ENCODE measurements at regions not wholly inside any gene's neighbourhood (a gene's known extent, or its start where the extent isn't known, plus 50 kb on each side); places are given as distances from the start of the nearest gene placed in this dataset.

DNA sequence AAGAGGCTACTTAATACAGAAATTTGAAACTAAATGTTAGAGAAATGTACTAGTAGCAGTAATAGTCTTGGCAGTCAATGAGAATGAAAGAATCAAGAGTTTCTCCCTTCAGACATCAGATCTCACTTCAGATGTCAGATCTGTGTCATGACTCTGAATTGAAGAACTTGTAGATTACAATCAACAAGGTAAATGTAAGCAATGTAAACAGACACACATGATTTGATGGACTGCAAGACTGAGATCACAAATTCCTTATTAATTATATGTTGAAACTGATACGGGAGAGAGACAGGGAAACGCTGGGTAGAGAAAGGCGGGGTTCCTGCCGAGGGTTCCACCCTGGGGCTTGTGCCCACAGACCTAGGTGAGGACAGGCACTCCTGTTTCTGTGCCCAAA, 65.5 kb upstream of the HHIP start:
- Histone ChIP-seq H3K27me3 (replicated peaks in 1 of 4; ENCODE audit: control insufficient read depth in 3 of 4, extremely low read depth in 1 of 4, insufficient read depth in 3 of 4, low read length in 3 of 4) (no peaks in the 10 kb centered on the region), H3K18ac (ENCODE audit: extremely low read depth, low read length) (no peak overlapping the region), H4K5ac (ENCODE audit: insufficient read length, low read depth, low read length) (no peak overlapping the region), H4K8ac (ENCODE audit: extremely low read depth, insufficient read depth, low read length) (no peak overlapping the region), H2AK5ac (ENCODE audit: low read depth, low read length) (no peak overlapping the region), H2AFZ (ENCODE audit: low read length) (no peak overlapping the region), H3K9me3 (ENCODE audit: insufficient read depth in 2 of 2, low read depth in 1 of 2, low read length in 1 of 2) (no peaks in the 10 kb centered on the region), H2BK15ac (ENCODE audit: low read length) (no peak overlapping the region), H3K23ac (ENCODE audit: insufficient read length) (no peak overlapping the region), H3K14ac (ENCODE audit: insufficient read length) (no peak overlapping the region), H4K91ac (replicated peaks; ENCODE audit: insufficient read length, low read length) (no peak overlapping the region), H3K4me2 (ENCODE audit: insufficient read depth in 1 of 2, low read depth in 2 of 2, low read length in 2 of 2) (no peak overlapping the region), H2BK5ac (ENCODE audit: low read depth, low read length) (no peak overlapping the region), H3K79me1 (ENCODE audit: low read depth, low read length) (no peaks in the 10 kb centered on the region), H4K20me1 (replicated peaks in 1 of 2; ENCODE audit: control insufficient read depth in 1 of 2, insufficient read depth in 2 of 2, low read length in 2 of 2) (no peaks in the 10 kb centered on the region), H3K4ac (replicated peaks; ENCODE audit: insufficient read length, low read depth, low read length) (no peak overlapping the region), H2BK20ac (ENCODE audit: low read length) (no peak overlapping the region), H3K36me3 (ENCODE audit: control insufficient read depth in 2 of 4, insufficient read depth in 4 of 4, low read length in 3 of 4) (no peaks in the 10 kb centered on the region), H3K27ac (ENCODE audit: low read depth, low read length) (no peak overlapping the region), H3K56ac (replicated peaks; ENCODE audit: insufficient read length, low read depth, low read length) (no peak overlapping the region), H2BK12ac (ENCODE audit: low read depth, low read length) (no peak overlapping the region), H3K9ac (replicated peaks in 1 of 4; ENCODE audit: extremely low read depth in 1 of 4, low read depth in 3 of 4, low read length in 3 of 4) (no peak overlapping the region), H3K23me2 (ENCODE audit: low read depth, low read length) (no peaks in the 10 kb centered on the region), H3K79me2 (ENCODE audit: control insufficient read depth in 1 of 2, insufficient read depth in 2 of 2, low read length in 2 of 2) (no peaks in the 10 kb centered on the region), H2BK120ac (replicated peaks; ENCODE audit: low read depth, low read length) (no peak overlapping the region), H3K4me1 (replicated peaks in 1 of 4; ENCODE audit: control insufficient read depth in 3 of 4, insufficient read depth in 4 of 4, low read length in 3 of 4) (no peaks in the 10 kb centered on the region), H3K4me3 (ENCODE audit: extremely low read depth in 1 of 4, insufficient read depth in 2 of 4, low read depth in 3 of 4, low read length in 4 of 4) (no peak overlapping the region)
- WGBS, 2 experiments (ENCODE audit: extremely low coverage in 1 of 2, insufficient coverage in 1 of 2, insufficient read length in 1 of 2, insufficient replicate concordance in 2 of 2, low coverage in 1 of 2, low lambda C conversion rate in 2 of 2, missing lambda C conversion rate in 1 of 2), result 90% methylated on average over 4 of the region's 4 CpGs; no CpG with 5 or more reads in 1 of the 2 experiments
- FAIRE-seq, result no peak
- ChIA-PET POLR2A (ENCODE audit: partially characterized antibody) (no interaction called here), CTCF (ENCODE audit: partially characterized antibody) (no interaction called here)
- DNase-seq (ENCODE audit: low read depth in 1 of 2, low spot score in 2 of 2), result no peak
- TF ChIP-seq USF2 (IDR thresholded peaks at IDR 0.05; ENCODE audit: low read length) (no peak), JUND (IDR thresholded peaks at IDR 0.05; ENCODE audit: low read length) (no peak), RBBP5 (IDR thresholded peaks at IDR 0.05; ENCODE audit: borderline replicate concordance, low read depth, low read length) (no peak), NRF1 (IDR thresholded peaks at IDR 0.05; ENCODE audit: low read depth, low read length) (no peak), ASH2L (IDR thresholded peaks at IDR 0.05; ENCODE audit: low read length) (no peak), PHF8 (conservative IDR thresholded peaks at IDR 0.05; ENCODE audit: low read depth, low read length) (no peak), KDM1A (IDR thresholded peaks at IDR 0.05; ENCODE audit: borderline replicate concordance, low read length) (no peak), GABPA (IDR thresholded peaks at IDR 0.05; ENCODE audit: borderline replicate concordance, insufficient read depth, low read length) (no peak), ATF2 (IDR thresholded peaks at IDR 0.05; ENCODE audit: low read length) (no peak), KDM4A (IDR thresholded peaks at IDR 0.05; ENCODE audit: low read depth, low read length, severe bottlenecking) (no peak), CTBP2 (IDR thresholded peaks at IDR 0.05; ENCODE audit: borderline replicate concordance, insufficient read depth, insufficient read length, low read length) (no peak), EP300 (IDR thresholded peaks at IDR 0.05; ENCODE audit: borderline replicate concordance in 1 of 2, low read depth in 2 of 2, low read length in 2 of 2) (no peak)

Measured in H1 (cell line).